Keratinocyte (primary cell): ENCODE measurements at regions not wholly inside any gene's neighbourhood (a gene's known extent, or its start where the extent isn't known, plus 50 kb on each side); places are given as distances from the start of the nearest gene placed in this dataset.

Source experiments
- DNase-seq: peaks from one replicate; pipeline ENCODE4 v3.0.0-alpha.2; 2011; ENCODE audit warnings: low read depth, missing footprints, low spot score
- FAIRE-seq: peaks from 2 replicates; lab custom pipeline; 2011; peaks lifted over from hg19 to GRCh38; lab: Jason Lieb, UNC
- H2AFZ ChIP-seq: 2 replicates; pipeline ENCODE4 v1.6.0; 2012; ENCODE audit warnings: low read length, control low read depth, inconsistent platforms; ENCODE audit not compliant: control insufficient read depth
- H3K27ac ChIP-seq: 2 replicates; pipeline ENCODE4 v1.5.1; 2011; ENCODE audit warnings: low read length; ENCODE audit not compliant: control insufficient read depth, insufficient read depth
- H3K27me3 ChIP-seq: 3 replicates; pipeline ENCODE4 v1.6.0; 2011; ENCODE audit warnings: low read length; ENCODE audit not compliant: control insufficient read depth, insufficient read depth; ENCODE audit errors: extremely low read depth
- H3K36me3 ChIP-seq, 2 experiments: 2 replicates in 1 of 2; 3 replicates in 1 of 2; pipeline ENCODE4 v1.5.1; 2011; ENCODE audit warnings: low read length in 2 of 2, mild to moderate bottlenecking in 1 of 2; ENCODE audit not compliant: control insufficient read depth in 2 of 2, insufficient read depth in 2 of 2; ENCODE audit errors: extremely low read depth in 1 of 2
- H3K4me1 ChIP-seq: 3 replicates; pipeline ENCODE4 v1.5.1; 2011; ENCODE audit warnings: low read length; ENCODE audit not compliant: control insufficient read depth, insufficient read depth; ENCODE audit errors: extremely low read depth
- H3K4me2 ChIP-seq: 3 replicates; pipeline ENCODE4 v1.6.0; 2011; ENCODE audit warnings: low read depth, low read length; ENCODE audit not compliant: control insufficient read depth, insufficient read depth; ENCODE audit errors: extremely low read depth
- H3K4me3 ChIP-seq, 3 experiments: fragments of 200-600 bp in 1 of 3; sonication (generic) in 1 of 3; 2 replicates in 2 of 3; 3 replicates in 1 of 3; pipeline ENCODE4 v1.5.1; 2011 to 2016; ENCODE audit warnings: low read length in 3 of 3, mild to moderate bottlenecking in 3 of 3, control low read depth in 2 of 3, inconsistent platforms in 1 of 3, low read depth in 1 of 3, mixed read lengths in 1 of 3, mixed run types in 1 of 3, moderate library complexity in 1 of 3; ENCODE audit not compliant: control insufficient read depth in 2 of 3, insufficient read depth in 2 of 3; ENCODE audit errors: extremely low read depth in 1 of 3
- H3K79me2 ChIP-seq: 2 replicates; pipeline ENCODE4 v1.6.0; 2012; ENCODE audit warnings: low read length; ENCODE audit not compliant: control insufficient read depth, insufficient read depth
- H3K9ac ChIP-seq: 3 replicates; pipeline ENCODE4 v1.6.0; 2011; ENCODE audit warnings: low read length; ENCODE audit not compliant: control insufficient read depth, insufficient read depth; ENCODE audit errors: extremely low read depth
- H3K9me1 ChIP-seq: 3 replicates; pipeline ENCODE4 v1.6.0; 2011; ENCODE audit warnings: low read length; ENCODE audit not compliant: control insufficient read depth, insufficient read depth; ENCODE audit errors: extremely low read depth
- H3K9me3 ChIP-seq: 2 replicates; pipeline ENCODE4 v1.5.1; 2012; ENCODE audit warnings: low read depth, low read length; ENCODE audit not compliant: control insufficient read depth
- H4K20me1 ChIP-seq: 3 replicates; pipeline ENCODE4 v1.6.0; 2011; ENCODE audit warnings: low read length; ENCODE audit not compliant: control insufficient read depth, insufficient read depth; ENCODE audit errors: extremely low read depth
- EZH2 ChIP-seq: IDR thresholded peaks from one replicate; pipeline ENCODE4 v1.6.1; 2012; ENCODE audit warnings: inconsistent platforms, mild to moderate bottlenecking, low read length, moderate library complexity
- dilution Hi-C: fragments of 300-500 bp; cut with MboI; formaldehyde crosslinking; loops from one replicate; pipeline ENCODE4 v1.7.0; 2020; ENCODE audit warnings: low sequenced_read_pairs; ENCODE audit not compliant: extremely low pct_ligation_motif_present
- TF ChIP-seq, protein P1 (sequence below), 3 experiments: IDR thresholded peaks in 1 of 3; conservative IDR thresholded peaks in 1 of 3; optimal IDR thresholded peaks in 1 of 3; 2 replicates in 2 of 3; 3 replicates in 1 of 3; pipeline versions ENCODE3 to v1.5.1; 2011; ENCODE audit warnings: low read length in 3 of 3, mild to moderate bottlenecking in 3 of 3, moderate library complexity in 2 of 3, control low read depth in 1 of 3, inconsistent platforms in 1 of 3; ENCODE audit not compliant: insufficient read depth in 2 of 3; ENCODE audit errors: extremely low read depth in 1 of 3

DNA sequence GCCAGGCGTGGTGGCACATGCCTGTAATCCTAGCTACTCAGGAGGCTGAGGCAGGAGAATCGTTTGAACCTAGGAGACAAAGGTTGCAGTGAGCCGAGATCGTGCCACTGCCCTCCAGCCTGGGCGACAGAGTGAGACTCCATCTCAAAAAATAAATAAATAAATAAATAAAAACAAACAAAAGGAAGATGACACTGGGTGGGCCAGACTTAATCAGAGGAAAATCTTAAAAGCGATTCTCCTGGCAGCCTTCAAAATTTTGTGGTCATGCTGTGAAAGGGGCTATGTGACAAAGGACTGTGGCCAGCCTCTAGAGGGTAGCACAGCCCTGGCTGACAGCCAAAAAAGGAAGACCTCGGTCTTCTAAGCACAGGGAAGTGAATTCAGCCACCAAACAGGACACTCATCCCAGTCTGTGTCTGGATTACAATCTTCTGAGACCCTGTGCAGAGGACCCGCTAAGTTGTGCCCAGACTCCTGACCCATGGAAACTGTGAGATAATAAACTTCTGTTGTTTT is 391.1 kb downstream of the CNTNAP4 start:
- dilution Hi-C loops = no loop called here
- Histone ChIP-seq H3K4me2 (no peak overlapping the region), H4K20me1 (no peaks in the 10 kb centered on the region), H3K4me1 (no peaks in the 10 kb centered on the region), H3K27ac (no peak overlapping the region), H3K9ac (no peak overlapping the region), H3K9me3 (peaks cover 1% of the 10 kb centered on the region), H3K27me3 (no peaks in the 10 kb centered on the region), H3K4me3 (no peak overlapping the region), H2AFZ (no peak overlapping the region), H3K9me1 (no peaks in the 10 kb centered on the region), H3K36me3 (no peaks in the 10 kb centered on the region), H3K79me2 (no peaks in the 10 kb centered on the region)
- DNase-seq = no peak
- no peak for FAIRE-seq
- TF ChIP-seq, protein P1, sequence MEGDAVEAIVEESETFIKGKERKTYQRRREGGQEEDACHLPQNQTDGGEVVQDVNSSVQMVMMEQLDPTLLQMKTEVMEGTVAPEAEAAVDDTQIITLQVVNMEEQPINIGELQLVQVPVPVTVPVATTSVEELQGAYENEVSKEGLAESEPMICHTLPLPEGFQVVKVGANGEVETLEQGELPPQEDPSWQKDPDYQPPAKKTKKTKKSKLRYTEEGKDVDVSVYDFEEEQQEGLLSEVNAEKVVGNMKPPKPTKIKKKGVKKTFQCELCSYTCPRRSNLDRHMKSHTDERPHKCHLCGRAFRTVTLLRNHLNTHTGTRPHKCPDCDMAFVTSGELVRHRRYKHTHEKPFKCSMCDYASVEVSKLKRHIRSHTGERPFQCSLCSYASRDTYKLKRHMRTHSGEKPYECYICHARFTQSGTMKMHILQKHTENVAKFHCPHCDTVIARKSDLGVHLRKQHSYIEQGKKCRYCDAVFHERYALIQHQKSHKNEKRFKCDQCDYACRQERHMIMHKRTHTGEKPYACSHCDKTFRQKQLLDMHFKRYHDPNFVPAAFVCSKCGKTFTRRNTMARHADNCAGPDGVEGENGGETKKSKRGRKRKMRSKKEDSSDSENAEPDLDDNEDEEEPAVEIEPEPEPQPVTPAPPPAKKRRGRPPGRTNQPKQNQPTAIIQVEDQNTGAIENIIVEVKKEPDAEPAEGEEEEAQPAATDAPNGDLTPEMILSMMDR (optimal IDR thresholded peaks at IDR 0.05 in 1 of 3, IDR thresholded peaks at IDR 0.05 in 1 of 3, conservative IDR thresholded peaks at IDR 0.05 in 1 of 3; ENCODE audit: extremely low read depth in 1 of 3, insufficient read depth in 2 of 3, low read length in 3 of 3) = no peak
- TF ChIP-seq EZH2 = no peak

DNA sequence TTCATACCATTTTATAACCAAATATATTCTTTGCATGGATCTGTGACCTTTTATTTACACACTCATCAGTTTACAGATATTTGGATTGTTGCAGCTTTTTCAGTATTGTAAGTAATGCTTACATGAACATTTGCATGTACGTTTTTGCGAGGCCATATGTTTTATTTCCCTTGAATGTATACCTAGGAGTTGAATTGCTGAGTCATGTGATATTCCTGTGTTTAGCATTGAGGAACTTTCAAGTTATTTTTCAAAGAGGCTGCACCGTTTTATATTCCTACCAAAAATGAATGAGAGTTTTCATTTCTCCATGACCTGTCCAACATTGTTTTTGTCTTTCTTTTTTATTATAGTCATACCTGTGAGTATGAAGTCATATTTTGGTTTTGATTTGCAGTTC is 392.1 kb downstream of the CNTNAP4 start:
- no peak overlapping the region for H3K4me3 ChIP-seq
- H3K36me3 ChIP-seq = no peaks in the 10 kb centered on the region
- DNase-seq (no peak), FAIRE-seq (no peak)
- H3K4me1 ChIP-seq = no peaks in the 10 kb centered on the region
- H3K9me1 ChIP-seq = no peaks in the 10 kb centered on the region
- dilution Hi-C loops = no loop called here
- no peaks in the 10 kb centered on the region for H3K79me2 ChIP-seq
- no peak overlapping the region for H3K4me2 ChIP-seq
- no peak overlapping the region for H3K27ac ChIP-seq
- no peaks in the 10 kb centered on the region for H3K27me3 ChIP-seq
- H4K20me1 ChIP-seq = no peaks in the 10 kb centered on the region
- H3K9ac ChIP-seq = no peak overlapping the region
- no peak overlapping the region for H2AFZ ChIP-seq
- no peak for TF ChIP-seq EZH2
- TF ChIP-seq, protein P1 (optimal IDR thresholded peaks at IDR 0.05 in 1 of 3, IDR thresholded peaks at IDR 0.05 in 1 of 3, conservative IDR thresholded peaks at IDR 0.05 in 1 of 3; ENCODE audit: extremely low read depth in 1 of 3, insufficient read depth in 2 of 3, low read length in 3 of 3) = no peak
- H3K9me3 ChIP-seq = peaks cover 1% of the 10 kb centered on the region
